H1 (cell line): ENCODE measurements at regions not wholly inside any gene's neighbourhood (a gene's known extent, or its start where the extent isn't known, plus 50 kb on each side); places are given as distances from the start of the nearest gene placed in this dataset.

Experiments
- GABPA ChIP-seq: IDR thresholded peaks from 2 replicates; pipeline ENCODE4 v1.6.1; 2011; ENCODE audit warnings: mild to moderate bottlenecking, low read length, moderate library complexity, borderline replicate concordance; ENCODE audit not compliant: insufficient read depth
- SP1 ChIP-seq: IDR thresholded peaks from 2 replicates; pipeline ENCODE4 v1.6.1; 2011; ENCODE audit warnings: low read depth, low read length

DNA sequence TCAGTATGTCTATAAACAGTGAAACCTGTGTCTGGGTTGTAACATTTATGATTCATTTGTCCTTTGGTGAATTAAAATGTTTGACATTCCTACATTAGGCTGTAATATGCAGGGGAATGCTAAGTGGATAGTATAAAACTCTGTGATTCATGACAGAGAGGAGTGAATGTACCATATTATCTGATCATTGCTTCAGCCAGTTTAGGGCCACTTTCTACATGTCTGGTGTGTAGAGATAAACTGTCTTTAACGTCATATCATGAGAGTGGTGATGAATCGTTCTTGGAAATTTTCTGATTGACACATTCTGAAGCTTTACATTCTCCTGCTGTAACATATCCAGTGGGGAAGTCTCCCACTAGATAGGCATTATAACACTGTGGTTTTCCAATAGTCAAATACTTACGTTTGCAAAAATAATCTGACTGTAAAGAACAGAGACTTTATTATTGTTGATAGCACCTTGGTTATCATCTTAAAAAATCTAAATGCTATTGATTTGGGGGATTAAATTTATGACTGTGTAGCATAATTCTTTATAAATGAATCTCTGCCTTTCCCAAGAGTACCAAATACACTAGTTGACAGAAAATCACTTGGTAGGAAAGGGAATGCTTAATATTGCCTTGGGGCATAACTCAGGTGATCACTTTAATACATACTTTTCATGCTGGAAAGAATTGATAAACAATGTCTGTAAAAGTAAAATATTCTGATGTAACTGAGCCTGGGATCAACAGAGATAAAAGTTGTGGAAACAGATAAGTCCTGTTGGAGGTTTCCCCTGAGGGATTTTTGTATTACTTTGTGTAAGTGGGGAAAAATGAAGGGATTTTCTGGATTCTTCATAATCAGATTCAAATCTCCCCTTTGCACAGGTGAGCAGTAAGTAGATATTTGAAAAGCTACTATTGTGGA lies 427.9 kb downstream of the JRKL start (continued):
- TF ChIP-seq GABPA (no peak), SP1 (no peak)
